ENCODE measurements at regions not wholly inside any gene's neighbourhood (a gene's known extent, or its start where the extent isn't known, plus 50 kb on each side); places are given as distances from the start of the nearest gene placed in this dataset.

GRCh38 chr17:77266891-77267341 is 126.1 kb downstream of the SEC14L1 start:
- DNase-seq: no peak

GRCh38 chr17:77269696-77270681 is 129.2 kb downstream of the SEC14L1 start:
- DNase-seq: no peak

DNA sequence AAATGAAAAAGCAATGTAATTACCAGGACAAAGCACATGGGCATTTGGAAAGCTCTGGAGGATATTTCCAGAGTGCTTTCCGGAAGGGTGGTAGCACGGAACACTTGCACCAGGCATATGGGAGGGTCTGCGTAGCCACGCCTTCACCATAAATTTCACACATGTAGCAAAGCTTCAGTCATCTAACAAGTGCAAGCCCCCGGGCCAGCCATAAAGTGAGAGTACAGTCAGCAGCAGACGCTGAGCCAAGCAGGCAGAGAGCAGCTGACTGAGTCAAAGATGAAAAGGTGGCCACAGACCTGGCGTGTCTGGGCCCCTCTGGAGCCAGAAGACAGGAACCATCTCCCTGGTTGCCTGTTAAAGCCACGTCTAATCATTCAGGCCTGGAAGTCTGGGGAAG is 130.6 kb downstream of the SEC14L1 start:
- no peak for DNase-seq

- no peak for DNase-seq
Measured at GRCh38 chr17:77273397-77274085, 132.8 kb downstream of the SEC14L1 start.

DNA sequence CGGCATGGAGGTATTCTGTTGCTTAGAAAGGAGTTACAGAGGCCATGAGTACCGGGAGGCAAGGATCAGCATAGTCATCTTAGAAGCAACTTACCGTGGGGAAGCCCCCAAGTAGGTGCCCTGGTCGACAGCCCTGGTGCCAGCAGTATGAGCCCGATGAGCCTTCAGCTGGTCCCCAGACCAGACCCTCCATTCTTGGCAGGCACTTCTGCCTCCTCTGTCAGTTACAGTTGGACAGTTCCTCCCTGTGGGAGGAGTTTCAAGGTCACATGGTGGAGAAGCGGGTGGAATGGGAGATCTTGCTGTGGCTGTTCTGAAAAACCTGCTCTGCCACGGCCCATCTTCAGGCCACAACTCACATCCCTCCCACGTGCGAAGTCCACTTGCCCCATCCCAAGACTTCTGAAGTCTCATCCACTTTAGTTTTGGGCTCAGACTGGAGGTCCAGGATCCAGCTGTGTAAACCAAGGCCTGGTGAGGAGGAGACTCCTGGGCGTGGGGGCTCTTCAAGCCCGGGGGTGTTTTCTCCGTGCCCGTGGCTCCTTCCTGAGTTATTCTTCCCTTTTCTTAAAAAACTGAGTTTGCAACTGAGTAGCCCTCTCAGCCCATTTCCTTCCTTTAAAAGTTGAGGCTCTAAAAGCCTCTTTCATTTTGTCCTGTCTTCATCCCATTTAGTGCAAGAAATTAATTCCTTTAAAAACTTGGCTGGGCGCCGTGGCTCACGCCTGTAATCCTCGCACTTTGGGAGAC is 133.5 kb downstream of the SEC14L1 start:
- DNase-seq: no peak

GRCh38 chr17:77279448-77280303 is 138.9 kb downstream of the SEC14L1 start:
- no peak for DNase-seq

DNA sequence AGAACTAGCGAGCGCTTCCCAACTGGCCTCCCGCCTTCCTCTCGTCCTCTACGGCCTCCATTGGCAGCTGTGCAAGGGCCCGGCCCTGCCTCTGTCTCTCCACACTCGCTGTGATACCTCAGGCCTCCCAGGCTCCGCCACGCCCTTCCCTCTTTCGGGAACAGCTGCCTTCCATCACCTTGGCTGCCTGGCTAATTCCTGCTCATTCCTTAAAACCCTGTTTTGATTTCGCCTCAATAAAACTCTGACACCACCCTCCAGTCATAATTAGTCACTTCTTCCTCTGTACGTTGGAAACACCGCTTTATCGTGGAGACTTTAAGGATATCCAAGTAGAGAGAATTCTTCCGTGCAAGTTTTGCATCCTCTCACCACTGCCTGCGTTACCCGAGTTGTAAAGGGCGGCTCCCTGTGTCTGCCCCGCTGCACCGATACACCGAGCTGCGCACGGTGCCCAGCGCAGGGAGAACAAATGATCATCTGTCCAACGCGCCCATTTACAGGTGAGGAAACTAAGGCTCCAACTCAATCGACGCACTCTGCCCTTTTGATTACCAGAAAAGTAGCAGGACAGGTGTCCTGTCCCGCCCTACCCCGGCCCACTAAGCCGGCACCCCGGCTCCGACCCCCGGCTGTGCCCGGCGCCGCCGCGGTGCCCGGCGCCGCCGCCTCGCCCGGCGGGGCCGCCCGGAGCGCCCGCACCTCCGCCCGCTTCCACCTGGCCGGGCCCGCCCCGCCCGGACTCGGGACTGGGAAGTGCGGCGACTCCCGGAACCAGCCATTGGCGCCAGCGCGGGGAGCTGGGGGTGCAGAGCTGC is 139.7 kb downstream of the SEC14L1 start:
- no peak for DNase-seq

GRCh38 chr17:77281122-77281903 is 140.5 kb downstream of the SEC14L1 start:
- DNase-seq: peak; percentile 62 to 76

DNA sequence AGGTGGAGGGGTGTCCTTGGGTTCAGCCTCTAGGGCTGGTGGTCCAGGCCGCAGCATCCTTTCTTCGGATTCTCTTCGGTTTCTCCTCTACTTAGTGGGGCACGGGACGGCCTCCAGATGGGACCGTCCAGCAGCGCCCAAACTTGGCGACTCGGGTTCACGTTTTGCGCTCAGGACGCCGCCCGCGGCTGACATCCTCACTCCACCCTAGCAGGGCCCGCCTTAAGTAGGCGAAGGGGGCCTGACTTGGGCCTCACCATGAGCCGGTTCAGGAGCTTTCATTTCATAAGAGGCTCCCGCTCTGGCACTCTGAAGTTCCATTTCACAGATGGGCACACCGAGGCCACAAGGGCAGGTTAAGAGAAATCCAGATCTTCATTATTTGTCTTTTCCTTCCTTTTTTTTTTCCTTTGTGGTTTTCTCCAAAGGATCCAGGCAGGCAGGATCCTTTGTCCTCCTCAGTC is 141.2 kb downstream of the SEC14L1 start:
- DNase-seq: no peak

DNA sequence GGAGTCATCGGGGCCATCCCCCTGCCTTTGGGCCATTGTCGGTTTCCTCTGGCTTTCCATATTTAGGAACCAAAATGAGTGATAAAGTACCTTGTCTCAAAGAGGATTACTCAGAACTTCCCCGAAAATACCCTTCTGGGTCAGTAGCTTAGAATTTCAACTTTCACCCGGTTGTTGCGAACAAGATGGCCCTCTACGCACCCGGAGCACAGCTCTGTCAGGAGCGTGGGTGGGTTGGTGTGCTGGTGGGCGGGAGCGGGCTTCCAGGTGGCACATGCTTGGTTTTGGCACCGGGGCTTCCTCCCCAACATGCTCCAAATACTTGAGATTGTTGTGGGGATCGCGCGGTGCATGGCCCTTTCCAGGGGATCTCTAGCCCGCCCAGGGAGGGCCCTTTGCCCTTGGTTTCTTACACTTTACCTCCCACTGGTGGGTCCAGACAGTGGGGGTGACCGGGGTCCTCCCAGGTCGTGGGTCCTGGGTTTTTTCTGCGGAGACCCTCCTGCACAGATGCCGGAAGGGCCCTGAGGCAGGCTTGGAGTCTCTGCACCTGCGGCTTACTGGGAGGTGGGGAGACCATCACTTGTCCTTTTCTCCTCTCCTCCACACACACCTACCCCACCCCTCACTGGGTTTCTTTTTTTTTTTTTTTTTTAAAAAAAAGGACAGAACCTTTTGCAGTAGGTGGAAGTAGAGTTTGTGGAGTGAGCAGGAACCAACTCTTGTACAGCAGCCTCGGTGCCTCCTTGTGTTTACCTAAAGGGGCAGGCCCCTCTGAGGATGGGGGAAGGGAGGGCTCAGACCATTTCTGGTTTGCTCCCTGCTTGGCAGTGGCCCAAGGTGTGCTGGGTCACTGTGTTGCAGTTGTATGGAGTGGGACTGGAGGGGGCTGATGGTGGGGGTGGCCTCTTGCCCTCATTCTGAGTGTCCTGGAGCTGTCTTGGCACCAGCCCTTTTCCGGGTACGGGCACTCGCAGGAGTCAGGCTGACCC is 142.1 kb downstream of the SEC14L1 start:
- DNase-seq: no peak

- DNase-seq: no peak
Measured at GRCh38 chr17:77284023-77284617, 143.4 kb downstream of the SEC14L1 start.

DNA sequence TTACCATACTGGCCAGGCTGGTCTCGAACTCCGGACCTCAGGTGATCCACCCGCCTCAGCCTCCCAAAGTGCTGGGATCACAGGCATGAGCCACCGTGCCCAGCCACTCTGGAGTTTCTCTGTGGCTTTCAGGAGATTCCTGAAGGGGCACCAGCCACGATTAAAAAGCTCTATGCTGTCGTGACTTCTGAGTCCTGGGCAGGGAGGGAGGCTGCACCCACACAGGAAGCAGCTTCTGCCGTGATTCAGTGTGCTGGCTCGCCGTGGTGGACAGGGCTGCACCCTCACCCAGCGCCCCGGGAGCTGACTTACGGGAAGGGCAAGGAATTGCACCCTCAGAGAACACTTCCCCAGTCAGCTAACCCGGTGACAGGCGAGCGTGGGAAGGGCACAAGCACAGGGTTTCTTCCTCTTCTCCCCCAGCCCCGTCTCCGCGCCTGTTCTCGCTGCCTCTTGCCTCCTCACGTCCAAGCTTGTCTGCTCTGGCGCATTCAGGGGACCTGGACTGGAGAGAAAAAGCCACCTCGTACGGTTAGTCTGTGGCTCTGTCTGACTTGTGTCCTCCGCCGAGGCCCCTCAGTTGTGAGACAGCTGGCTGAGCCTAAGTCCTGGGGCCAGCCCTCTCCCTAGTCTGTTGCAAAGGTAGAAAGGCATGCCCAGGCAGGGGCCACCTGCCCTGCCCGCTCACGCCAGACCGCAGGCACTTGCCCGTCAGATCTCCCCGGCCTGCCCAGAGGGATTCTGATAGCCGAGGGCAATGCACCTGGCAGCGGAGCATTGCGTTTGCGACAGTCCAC is 145.0 kb downstream of the SEC14L1 start:
- no peak for DNase-seq

- no peak for DNase-seq
Measured at GRCh38 chr17:77286391-77286640, 145.5 kb downstream of the SEC14L1 start.

GRCh38 chr17:77286641-77287431 is 146.1 kb downstream of the SEC14L1 start:
- no peak for DNase-seq

- no peak for DNase-seq
Measured at GRCh38 chr17:77287432-77288068, 146.8 kb downstream of the SEC14L1 start.

DNA sequence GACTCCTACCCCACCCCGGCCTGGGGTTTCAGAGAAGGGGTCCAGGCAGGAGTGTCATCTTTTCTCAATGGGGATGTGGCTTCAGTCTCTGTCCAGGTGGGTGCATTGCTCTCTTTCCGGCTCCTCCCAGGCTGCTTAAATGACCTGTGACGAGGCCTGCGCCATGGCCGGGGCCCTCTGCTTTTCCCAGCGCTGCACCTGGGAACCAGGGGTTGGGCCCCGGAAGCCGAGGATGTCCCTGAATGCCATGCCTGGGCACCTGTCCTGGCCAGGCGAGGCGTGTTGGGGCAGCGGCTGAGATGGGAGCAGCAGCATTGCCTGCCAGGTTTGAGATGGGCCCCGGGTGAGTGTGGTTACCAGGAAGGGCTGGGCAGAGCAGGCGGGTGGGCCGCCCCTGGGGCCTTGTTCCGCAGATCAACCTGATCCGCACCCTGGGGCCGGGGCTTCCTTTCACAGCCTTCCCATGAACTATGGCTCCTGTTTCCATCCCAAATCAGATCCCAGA is 147.4 kb downstream of the SEC14L1 start:
- no peak for DNase-seq
